HK-2 (cell line): ENCODE measurements at regions not wholly inside any gene's neighbourhood (a gene's known extent, or its start where the extent isn't known, plus 50 kb on each side); places are given as distances from the start of the nearest gene placed in this dataset.
"Not testable (repeated sequence)": the region's sequence is repeated elsewhere in the genome, so short reads cannot be mapped to it uniquely, and the experiment has no call there.

Experiments
- DNase-seq: peaks from one replicate; pipeline ENCODE4 v3.0.0-alpha.2; 2018; ENCODE audit not compliant: unreplicated experiment

GRCh38 chr5:101751105-101751504, 545.0 kb downstream of the SLCO4C1 start:
- no peak for DNase-seq

- not testable (repeated sequence) for DNase-seq
Measured at GRCh38 chr5:101743000-101743399, 553.1 kb downstream of the SLCO4C1 start.

- DNase-seq, result no peak
Measured at GRCh38 chr5:101728933-101729332, 567.2 kb downstream of the SLCO4C1 start.

GRCh38 chr5:101721543-101721942, 574.5 kb downstream of the SLCO4C1 start:
- no peak for DNase-seq

- DNase-seq, result no peak
Measured at GRCh38 chr5:101720033-101720432, 576.1 kb downstream of the SLCO4C1 start.

GRCh38 chr5:101717721-101718120, 578.4 kb downstream of the SLCO4C1 start:
- DNase-seq, result no peak

- no peak for DNase-seq
Measured at GRCh38 chr5:101716941-101717340, 579.1 kb downstream of the SLCO4C1 start.

GRCh38 chr5:101715790-101716189, 580.3 kb downstream of the SLCO4C1 start:
- not testable (repeated sequence) for DNase-seq

- DNase-seq, result no peak
Measured at GRCh38 chr5:101689306-101689705, 606.8 kb downstream of the SLCO4C1 start.

- no peak for DNase-seq
Measured at GRCh38 chr5:101688156-101688555, 607.9 kb downstream of the SLCO4C1 start.

GRCh38 chr5:101687349-101687985, 608.6 kb downstream of the SLCO4C1 start:
- DNase-seq, result no peak

- no peak for DNase-seq
Measured at GRCh38 chr5:101686536-101687157, 609.4 kb downstream of the SLCO4C1 start.

- DNase-seq, result no peak
Measured at GRCh38 chr5:101679816-101680215, 616.3 kb downstream of the SLCO4C1 start.

GRCh38 chr5:101678481-101679193, 617.4 kb downstream of the SLCO4C1 start:
- peak; percentile 53 for DNase-seq

- DNase-seq, result no peak
Measured at GRCh38 chr5:101677961-101678360, 618.1 kb downstream of the SLCO4C1 start.

- DNase-seq, result no peak
Measured at GRCh38 chr5:101676646-101677045, 619.4 kb downstream of the SLCO4C1 start.

- no peak for DNase-seq
Measured at GRCh38 chr5:101675510-101676219, 620.4 kb downstream of the SLCO4C1 start.

GRCh38 chr5:101673120-101673519, 623.0 kb downstream of the SLCO4C1 start:
- no peak for DNase-seq

- DNase-seq, result no peak
Measured at GRCh38 chr5:101664071-101664791, 631.9 kb downstream of the SLCO4C1 start.

- no peak for DNase-seq
Measured at GRCh38 chr5:101663543-101663942, 632.5 kb downstream of the SLCO4C1 start.

GRCh38 chr5:101662263-101662662, 633.8 kb downstream of the SLCO4C1 start:
- no peak for DNase-seq

- DNase-seq, result no peak
Measured at GRCh38 chr5:101658433-101658832, 637.7 kb downstream of the SLCO4C1 start.
